A549 (cell line): ENCODE measurements at regions not wholly inside any gene's neighbourhood (a gene's known extent, or its start where the extent isn't known, plus 50 kb on each side); places are given as distances from the start of the nearest gene placed in this dataset.

ENCODE experiments used
- ATAC-seq, 2 experiments: fragments of 200-7000 bp in 1 of 2; fragments of >200 bp in 1 of 2; cut with Nextera tagmentation in 1 of 2; cut with Tn5 transposase in 1 of 2; 3 replicates each; pipeline versions ENCODE4 v1.8.0 to v1.9.1; 2018 to 2020; ENCODE audit warnings: mild to moderate bottlenecking in 1 of 2, moderate library complexity in 1 of 2
- CTCF ChIA-PET: fragments of 300-600 bp; sonication (Branson Sonifier 250); formaldehyde crosslinking; extraction: SDS; loops from one replicate; lab custom pipeline; 2021; ENCODE audit warnings: antibody characterized with exemption, inconsistent platforms; lab: Yijun Ruan, JAX
- POLR2A ChIA-PET: fragments of 350-600 bp; formaldehyde crosslinking; extraction: SDS; loops from one replicate; lab custom pipeline; 2021; ENCODE audit warnings: antibody characterized with exemption, inconsistent platforms; lab: Yijun Ruan, JAX
- DNase-seq, 2 experiments: peaks; one replicate each; pipeline versions ENCODE4 v3.0.0 to v3.0.0-alpha.2; 2011 to 2016; ENCODE audit warnings: low read depth in 1 of 2, low spot score in 1 of 2
- FAIRE-seq: peaks from 2 replicates; lab custom pipeline; 2011; peaks lifted over from hg19 to GRCh38; lab: Jason Lieb, UNC
- H3K27ac ChIP-seq, 2 experiments: fragments of >200 bp; sonication (Bioruptor Twin); formaldehyde crosslinking; 3 replicates each; pipeline ENCODE4 v1.5.1; 2016 to 2017
- H3K4me1 ChIP-seq: fragments of >200 bp; sonication (Bioruptor Twin); formaldehyde crosslinking; 3 replicates; pipeline ENCODE4 v1.6.1; 2016
- H3K4me2 ChIP-seq: fragments of >200 bp; sonication (Bioruptor Twin); formaldehyde crosslinking; 3 replicates; pipeline ENCODE4 v1.6.1; 2016
- H3K4me3 ChIP-seq: fragments of >200 bp; sonication (Bioruptor Twin); formaldehyde crosslinking; 3 replicates; pipeline ENCODE4 v1.5.1; 2016
- H3K9me3 ChIP-seq: fragments of >200 bp; sonication (Bioruptor Twin); formaldehyde crosslinking; 3 replicates; pipeline ENCODE4 v1.6.1; 2016
- ATOH8 ChIP-seq: fragments of 250-450 bp; sonication (Bioruptor Pico); IDR thresholded peaks from 2 replicates; pipeline ENCODE4 v1.5.0; 2020; ENCODE audit warnings: low read depth, mild to moderate bottlenecking, moderate library complexity
- BHLHE40 ChIP-seq: IDR thresholded peaks from 2 replicates; pipeline ENCODE4 v1.6.1; 2012; ENCODE audit warnings: low read depth, low read length, inconsistent platforms
- CBX2 ChIP-seq: fragments of 200-600 bp; sonication (generic); IDR thresholded peaks from 2 replicates; pipeline ENCODE4 v1.6.1; 2016; ENCODE audit warnings: low read depth, mild to moderate bottlenecking, borderline replicate concordance
- CEBPB ChIP-seq, 2 experiments: fragments of >200 bp in 1 of 2; sonication (Bioruptor Twin) in 1 of 2; formaldehyde crosslinking in 1 of 2; IDR thresholded peaks; 2 replicates each; pipeline ENCODE4 v1.6.1; 2012 to 2016
- E2F6 ChIP-seq: IDR thresholded peaks from 2 replicates; pipeline ENCODE4 v1.6.1; 2012; ENCODE audit warnings: low read depth, borderline replicate concordance
- EHMT2 ChIP-seq: fragments of 200-600 bp; sonication (generic); IDR thresholded peaks from 2 replicates; pipeline ENCODE4 v1.6.1; 2016; ENCODE audit warnings: antibody characterized with exemption, low read depth, mild to moderate bottlenecking, moderate library complexity
- GATA3 ChIP-seq: IDR thresholded peaks from 2 replicates; pipeline ENCODE4 v1.6.1; 2012; ENCODE audit warnings: borderline replicate concordance
- HMGXB4 ChIP-seq: fragments of 250-450 bp; sonication (Bioruptor Pico); IDR thresholded peaks from 2 replicates; pipeline ENCODE4 v1.5.0; 2021; ENCODE audit warnings: mild to moderate bottlenecking, moderate library complexity, borderline replicate concordance
- HOXB13 ChIP-seq: fragments of 250-450 bp; sonication (Bioruptor Pico); IDR thresholded peaks from 2 replicates; pipeline ENCODE4 v1.5.0; 2020; ENCODE audit warnings: low read depth, mild to moderate bottlenecking, moderate library complexity
- HOXB5 ChIP-seq: fragments of 250-450 bp; sonication (Bioruptor Pico); IDR thresholded peaks from 2 replicates; pipeline ENCODE4 v1.5.0; 2020; ENCODE audit warnings: mild to moderate bottlenecking, moderate library complexity
- JUNB ChIP-seq: fragments of >200 bp; sonication (Bioruptor Twin); formaldehyde crosslinking; IDR thresholded peaks from 2 replicates; pipeline ENCODE4 v1.6.1; 2016
- MAFK ChIP-seq: fragments of 450-650 bp; IDR thresholded peaks from 2 replicates; pipeline ENCODE4 v1.6.1; 2014; ENCODE audit not compliant: partially characterized antibody
- POLR2A ChIP-seq: IDR thresholded peaks from 2 replicates; pipeline ENCODE4 v1.6.1; 2012; ENCODE audit warnings: mild to moderate bottlenecking, low read length
- RARB ChIP-seq: fragments of 250-450 bp; sonication (Bioruptor Pico); IDR thresholded peaks from 2 replicates; pipeline ENCODE4 v1.8.0; 2021; ENCODE audit warnings: mild to moderate bottlenecking, moderate library complexity
- REST ChIP-seq: fragments of 200-600 bp; sonication (generic); IDR thresholded peaks from 2 replicates; pipeline ENCODE4 v1.6.1; 2016; ENCODE audit warnings: antibody characterized with exemption, mild to moderate bottlenecking, moderate library complexity
- RFX5 ChIP-seq: fragments of 450-650 bp; IDR thresholded peaks from 2 replicates; pipeline ENCODE4 v1.7.1; 2014; ENCODE audit warnings: antibody characterized with exemption, mild to moderate bottlenecking, moderate library complexity
- SMC3 ChIP-seq: fragments of >200 bp; sonication (Bioruptor Twin); formaldehyde crosslinking; IDR thresholded peaks from 3 replicates; pipeline ENCODE4 v1.6.1; 2018; ENCODE audit warnings: inconsistent platforms
- TP53 ChIP-seq: fragments of 250-450 bp; sonication (Bioruptor Pico); IDR thresholded peaks from 2 replicates; pipeline ENCODE4 v1.5.0; 2021; ENCODE audit warnings: mild to moderate bottlenecking, moderate library complexity
- ZC3H11A ChIP-seq: fragments of 450-650 bp; IDR thresholded peaks from 2 replicates; pipeline ENCODE4 v1.6.1; 2014; ENCODE audit warnings: antibody characterized with exemption, mild to moderate bottlenecking
- WGBS: methylation state at CpG from one replicate; pipeline ENCODE4 v1.1.6; 2017; ENCODE audit errors: missing lambda C conversion rate; 5-methylcytosine and 5-hydroxymethylcytosine counted together

GRCh38 chr4:67167849-67168248 is 377.5 kb downstream of the CENPC start:
- TF ChIP-seq EHMT2 = no peak
- CTCF ChIA-PET = no interaction called here
- H3K27ac ChIP-seq = no peak overlapping the region
- H3K4me1 ChIP-seq = no peaks in the 10 kb centered on the region
- H3K4me2 ChIP-seq = no peak overlapping the region
- H3K9me3 ChIP-seq = no peaks in the 10 kb centered on the region
- no peak for FAIRE-seq
- DNase-seq = no peak
- POLR2A ChIA-PET = no interaction called here
- no peak for ATAC-seq
- no peak overlapping the region for H3K4me3 ChIP-seq
- WGBS = 21% methylated on average over 3 of the region's 3 CpGs

- H3K4me3 ChIP-seq = no peak overlapping the region
- 38% methylated on average over 2 of the region's 2 CpGs for WGBS
- CTCF ChIA-PET = no interaction called here
- POLR2A ChIA-PET = no interaction called here
- H3K9me3 ChIP-seq = no peaks in the 10 kb centered on the region
- FAIRE-seq (no peak), DNase-seq (no peak), ATAC-seq (no peak)
- no peak overlapping the region for H3K4me2 ChIP-seq
- no peak overlapping the region for H3K27ac ChIP-seq
- no peaks in the 10 kb centered on the region for H3K4me1 ChIP-seq
- no peak for TF ChIP-seq ZC3H11A
- TF ChIP-seq MAFK = peak; percentile 83
- TF ChIP-seq SMC3 = no peak
Observed at GRCh38 chr4:67162690-67163089, 382.6 kb downstream of the CENPC start.

- POLR2A ChIA-PET = no interaction called here
- WGBS = 49% methylated on average over 3 of the region's 3 CpGs
- TF ChIP-seq HMGXB4 (CRISPR knock-in tag) = no peak
- no peak for TF ChIP-seq EHMT2
- no peak for TF ChIP-seq E2F6
- TF ChIP-seq POLR2A = no peak
- TF ChIP-seq ATOH8 (CRISPR knock-in tag) = no peak
- no peak for TF ChIP-seq JUNB
- TF ChIP-seq HOXB13 (CRISPR knock-in tag) = no peak
- no peak for TF ChIP-seq CEBPB (IDR thresholded peaks at IDR 0.05)
- no peak for TF ChIP-seq REST
- no peak for TF ChIP-seq SMC3
- no peak for TF ChIP-seq CBX2
- TF ChIP-seq HOXB5 (CRISPR knock-in tag) = no peak
- TF ChIP-seq TP53 = no peak
- no peak for TF ChIP-seq RARB (CRISPR knock-in tag)
- TF ChIP-seq GATA3 = no peak
- TF ChIP-seq RFX5 = no peak
- TF ChIP-seq BHLHE40 = no peak
- no peaks in the 10 kb centered on the region for H3K4me1 ChIP-seq
- ATAC-seq = no peak
- DNase-seq = no peak
- CTCF ChIA-PET = no interaction called here
- FAIRE-seq = no peak
- H3K27ac ChIP-seq = no peak overlapping the region
- no peak overlapping the region for H3K4me3 ChIP-seq
- H3K9me3 ChIP-seq = no peaks in the 10 kb centered on the region
- no peak overlapping the region for H3K4me2 ChIP-seq
Observed at GRCh38 chr4:67161311-67161710, 384.0 kb downstream of the CENPC start.
